Glutamatergic neuron (in vitro differentiated cells): ENCODE measurements at regions not wholly inside any gene's neighbourhood (a gene's known extent, or its start where the extent isn't known, plus 50 kb on each side); places are given as distances from the start of the nearest gene placed in this dataset.

ENCODE experiments used
- DNase-seq: peaks from one replicate; pipeline ENCODE4 v3.0.0; 2022
- H3K27ac Mint-ChIP-seq: one replicate; pipeline ENCODE4 v1.8.0; 2020; ENCODE audit warnings: mild to moderate bottlenecking, mixed read lengths, inconsistent platforms; ENCODE audit not compliant: unreplicated experiment
- H3K27me3 Mint-ChIP-seq: one replicate; pipeline ENCODE4 v1.8.0; 2020; ENCODE audit warnings: mild to moderate bottlenecking, moderate library complexity, mixed read lengths, inconsistent platforms; ENCODE audit not compliant: unreplicated experiment
- H3K36me3 Mint-ChIP-seq: one replicate; pipeline ENCODE4 v1.8.0; 2020; ENCODE audit warnings: mild to moderate bottlenecking, mixed read lengths, inconsistent platforms; ENCODE audit not compliant: unreplicated experiment
- H3K4me1 Mint-ChIP-seq: one replicate; pipeline ENCODE4 v1.8.0; 2020; ENCODE audit warnings: mild to moderate bottlenecking, low read depth, mixed read lengths, inconsistent platforms; ENCODE audit not compliant: unreplicated experiment
- H3K4me3 Mint-ChIP-seq: one replicate; pipeline ENCODE4 v1.8.0; 2020; ENCODE audit warnings: mild to moderate bottlenecking, mixed read lengths, inconsistent platforms; ENCODE audit not compliant: unreplicated experiment
- H3K9me3 Mint-ChIP-seq: one replicate; pipeline ENCODE4 v1.8.0; 2020; ENCODE audit warnings: mild to moderate bottlenecking, moderate library complexity, mixed read lengths, inconsistent platforms; ENCODE audit not compliant: unreplicated experiment
- TF ChIP-seq, protein P1 (sequence below): fragments of 200-600 bp; sonication (generic); IDR thresholded peaks from one replicate; pipeline ENCODE4 v1.5.0; 2021; ENCODE audit not compliant: partially characterized antibody, unreplicated experiment

DNA sequence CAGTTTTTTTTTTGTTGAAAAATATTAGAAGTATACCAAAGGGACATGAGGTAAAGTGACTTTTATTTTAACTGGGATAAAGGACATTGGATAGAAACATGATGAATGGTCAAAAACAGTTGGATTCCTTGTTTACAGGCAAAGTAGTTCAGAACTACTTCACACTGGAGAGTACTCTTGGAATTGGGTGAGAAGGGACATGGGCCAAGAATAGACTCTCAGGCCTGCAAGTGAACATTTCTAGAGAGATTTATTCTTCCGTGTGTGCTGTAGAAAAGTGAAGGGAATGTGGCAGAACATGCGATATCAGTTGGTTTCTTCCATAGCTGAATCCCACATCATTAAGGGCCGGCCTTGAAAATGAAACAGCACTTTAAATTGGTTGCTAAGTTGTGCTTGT is 290.5 kb downstream of the ADGRL2 start:
- no peaks in the 10 kb centered on the region for H3K9me3 Mint-ChIP-seq
- no peaks in the 10 kb centered on the region for H3K4me1 Mint-ChIP-seq
- no peak for DNase-seq
- H3K27ac Mint-ChIP-seq = no peak overlapping the region
- no peak overlapping the region for H3K4me3 Mint-ChIP-seq
- no peaks in the 10 kb centered on the region for H3K27me3 Mint-ChIP-seq
- H3K36me3 Mint-ChIP-seq = no peaks in the 10 kb centered on the region
- TF ChIP-seq, protein P1, sequence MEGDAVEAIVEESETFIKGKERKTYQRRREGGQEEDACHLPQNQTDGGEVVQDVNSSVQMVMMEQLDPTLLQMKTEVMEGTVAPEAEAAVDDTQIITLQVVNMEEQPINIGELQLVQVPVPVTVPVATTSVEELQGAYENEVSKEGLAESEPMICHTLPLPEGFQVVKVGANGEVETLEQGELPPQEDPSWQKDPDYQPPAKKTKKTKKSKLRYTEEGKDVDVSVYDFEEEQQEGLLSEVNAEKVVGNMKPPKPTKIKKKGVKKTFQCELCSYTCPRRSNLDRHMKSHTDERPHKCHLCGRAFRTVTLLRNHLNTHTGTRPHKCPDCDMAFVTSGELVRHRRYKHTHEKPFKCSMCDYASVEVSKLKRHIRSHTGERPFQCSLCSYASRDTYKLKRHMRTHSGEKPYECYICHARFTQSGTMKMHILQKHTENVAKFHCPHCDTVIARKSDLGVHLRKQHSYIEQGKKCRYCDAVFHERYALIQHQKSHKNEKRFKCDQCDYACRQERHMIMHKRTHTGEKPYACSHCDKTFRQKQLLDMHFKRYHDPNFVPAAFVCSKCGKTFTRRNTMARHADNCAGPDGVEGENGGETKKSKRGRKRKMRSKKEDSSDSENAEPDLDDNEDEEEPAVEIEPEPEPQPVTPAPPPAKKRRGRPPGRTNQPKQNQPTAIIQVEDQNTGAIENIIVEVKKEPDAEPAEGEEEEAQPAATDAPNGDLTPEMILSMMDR = no peak

DNA sequence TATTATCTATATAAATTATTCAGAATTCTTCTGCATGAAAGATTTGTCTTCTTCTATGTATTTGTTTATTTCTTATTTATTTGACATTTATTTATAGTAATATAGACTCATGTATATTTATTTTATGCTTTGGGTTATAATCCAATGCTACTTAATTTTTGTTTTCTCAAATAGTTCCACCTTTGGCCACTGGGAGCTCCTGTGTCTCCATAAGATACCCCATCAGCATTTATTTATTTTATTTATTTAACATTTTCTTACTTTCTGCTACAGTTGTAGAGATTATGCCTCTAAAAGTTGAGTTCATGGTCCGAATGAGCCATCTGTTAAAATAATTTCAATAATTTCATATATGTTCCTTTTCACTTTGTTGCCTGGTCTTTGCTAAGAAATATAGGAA is 289.4 kb downstream of the ADGRL2 start:
- Mint-ChIP-seq H3K4me3 (no peak overlapping the region), H3K27me3 (no peaks in the 10 kb centered on the region), H3K9me3 (no peaks in the 10 kb centered on the region), H3K27ac (no peak overlapping the region), H3K36me3 (no peaks in the 10 kb centered on the region), H3K4me1 (no peaks in the 10 kb centered on the region)
- DNase-seq = no peak
- TF ChIP-seq, protein P1 = peak; percentile 52

DNA sequence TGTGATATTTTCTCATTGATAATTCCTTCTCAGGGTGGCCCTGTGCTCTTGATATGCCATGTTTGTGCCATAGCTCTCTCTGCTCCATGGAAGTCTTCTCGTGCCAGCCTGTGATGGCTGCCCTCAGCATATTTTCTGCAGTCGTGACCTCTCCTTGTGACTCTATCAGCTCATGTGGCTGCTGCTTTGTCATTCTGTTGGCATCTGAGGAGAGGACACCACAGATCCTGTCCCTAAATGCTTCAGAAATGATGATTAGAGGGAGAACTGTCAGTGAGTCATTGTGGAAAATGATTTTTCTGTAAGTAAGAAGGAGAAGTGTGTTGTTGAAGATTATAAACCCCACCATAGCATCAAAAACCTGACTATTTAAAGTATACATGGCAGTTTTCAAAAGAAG is 286.0 kb downstream of the ADGRL2 start:
- Mint-ChIP-seq H3K27me3 (no peaks in the 10 kb centered on the region), H3K4me3 (no peak overlapping the region), H3K36me3 (no peaks in the 10 kb centered on the region), H3K27ac (no peak overlapping the region), H3K4me1 (no peaks in the 10 kb centered on the region), H3K9me3 (no peaks in the 10 kb centered on the region)
- TF ChIP-seq, protein P1 = no peak
- no peak for DNase-seq

DNA sequence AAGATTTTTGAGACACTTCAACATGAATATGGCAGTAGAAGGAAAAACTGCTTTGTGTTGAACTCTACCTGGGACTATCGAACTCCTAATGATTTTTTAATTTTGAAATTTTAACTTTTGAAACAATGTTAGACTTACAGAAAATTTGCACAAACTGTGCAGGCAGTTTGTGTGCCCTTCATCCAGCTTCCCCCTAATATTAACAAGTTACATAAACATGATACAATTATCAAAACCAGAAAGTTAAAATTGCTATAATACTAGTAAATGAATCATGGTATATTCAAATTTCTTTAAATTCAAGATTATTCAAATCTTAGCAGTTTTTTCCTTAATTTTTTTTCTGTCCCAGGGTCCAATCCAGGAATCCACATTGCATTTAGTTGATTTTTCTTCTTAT is 278.9 kb downstream of the ADGRL2 start:
- Mint-ChIP-seq H3K27ac (no peak overlapping the region), H3K36me3 (no peaks in the 10 kb centered on the region), H3K9me3 (no peaks in the 10 kb centered on the region), H3K4me3 (no peak overlapping the region), H3K27me3 (peaks cover 1% of the 10 kb centered on the region), H3K4me1 (peaks cover 8% of the 10 kb centered on the region)
- no peak for DNase-seq
- TF ChIP-seq, protein P1 = no peak

DNA sequence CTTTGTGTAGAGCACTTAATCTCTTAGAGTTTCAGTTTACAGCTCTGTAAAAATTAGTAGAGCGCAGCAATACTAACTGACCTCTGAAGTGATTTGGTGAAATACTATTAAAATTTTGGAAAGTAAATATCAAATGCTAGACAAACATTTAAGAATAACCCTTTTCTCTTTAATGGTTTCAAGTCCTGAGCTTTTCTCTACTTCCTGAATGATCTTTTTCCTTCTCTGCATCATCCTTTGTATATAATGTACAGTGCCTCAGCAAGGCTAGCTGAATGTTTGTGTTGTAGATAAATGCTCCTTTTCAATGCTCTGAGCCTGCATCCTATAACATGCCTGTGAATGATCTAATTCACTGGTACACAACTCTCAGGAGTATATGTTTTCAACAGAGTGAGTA is 272.9 kb downstream of the ADGRL2 start:
- H3K27me3 Mint-ChIP-seq = peaks cover 1% of the 10 kb centered on the region
- TF ChIP-seq, protein P1 = no peak
- DNase-seq = no peak
- H3K9me3 Mint-ChIP-seq = peaks cover 2% of the 10 kb centered on the region
- H3K27ac Mint-ChIP-seq = no peak overlapping the region
- no peak overlapping the region for H3K4me3 Mint-ChIP-seq
- peaks cover 8% of the 10 kb centered on the region for H3K4me1 Mint-ChIP-seq
- no peaks in the 10 kb centered on the region for H3K36me3 Mint-ChIP-seq
